GM10847 (cell line): ENCODE measurements at regions not wholly inside any gene's neighbourhood (a gene's known extent, or its start where the extent isn't known, plus 50 kb on each side); places are given as distances from the start of the nearest gene placed in this dataset.

ENCODE experiments used
- POLR2A ChIP-seq: IDR thresholded peaks from 2 replicates; pipeline ENCODE4 v1.6.1; 2011; ENCODE audit not compliant: insufficient read length; ENCODE audit errors: extremely low read depth

- TF ChIP-seq POLR2A = no peak
These were observed 106.1 kb downstream of the GGTLC2 start for GRCh38 chr22:22750335-22751042.

- no peak for TF ChIP-seq POLR2A
These were observed 106.7 kb downstream of the GGTLC2 start for GRCh38 chr22:22751043-22751603.

- no peak for TF ChIP-seq POLR2A
These were observed 107.8 kb downstream of the GGTLC2 start for GRCh38 chr22:22752199-22752555.

GRCh38 chr22:22752556-22753477 is 108.4 kb downstream of the GGTLC2 start:
- TF ChIP-seq POLR2A = no peak

- no peak for TF ChIP-seq POLR2A
These were observed 109.3 kb downstream of the GGTLC2 start for GRCh38 chr22:22753526-22754267.

GRCh38 chr22:22754268-22754657 is 109.8 kb downstream of the GGTLC2 start:
- TF ChIP-seq POLR2A = no peak

GRCh38 chr22:22754961-22755777 is 110.8 kb downstream of the GGTLC2 start:
- no peak for TF ChIP-seq POLR2A

- TF ChIP-seq POLR2A = no peak
These were observed 111.3 kb downstream of the GGTLC2 start for GRCh38 chr22:22755778-22756100.

- no peak for TF ChIP-seq POLR2A
These were observed 111.7 kb downstream of the GGTLC2 start for GRCh38 chr22:22756109-22756508.

- TF ChIP-seq POLR2A = peak; percentile 40
These were observed 113.8 kb downstream of the GGTLC2 start for GRCh38 chr22:22758101-22758807.

GRCh38 chr22:22759371-22759770 is 115.0 kb downstream of the GGTLC2 start:
- TF ChIP-seq POLR2A = no peak

GRCh38 chr22:22759889-22760546 is 115.6 kb downstream of the GGTLC2 start:
- no peak for TF ChIP-seq POLR2A

GRCh38 chr22:22761606-22761962 is 117.2 kb downstream of the GGTLC2 start:
- no peak for TF ChIP-seq POLR2A
